Esophagus squamous epithelium (tissue), 5 donors: ENCODE measurements at regions not wholly inside any gene's neighbourhood (a gene's known extent, or its start where the extent isn't known, plus 50 kb on each side); places are given as distances from the start of the nearest gene placed in this dataset.

ENCODE experiments used
- DNase-seq: peaks from one replicate; lab custom pipeline; 2025; lab: John Stamatoyannopoulos, UW
- H3K27ac ChIP-seq, 4 donors: fragments of 200-600 bp; sonication (generic); one replicate each; pipeline ENCODE4 v1.5.1; 2016 to 2019; ENCODE audit warnings: mild to moderate bottlenecking in 1 of 4
- H3K27me3 ChIP-seq, 4 donors: fragments of 200-600 bp; sonication (generic); 1 replicate in 3 of 4; 2 replicates in 1 of 4; pipeline versions ENCODE4 v1.5.1 to v1.6.0; 2017 to 2021; ENCODE audit warnings: antibody characterized with exemption in 1 of 4
- H3K36me3 ChIP-seq, 3 donors: fragments of 200-600 bp; sonication (generic); one replicate each; pipeline ENCODE4 v1.5.1; 2016 to 2019
- H3K4me1 ChIP-seq, 3 donors: fragments of 200-600 bp; sonication (generic); one replicate each; pipeline ENCODE4 v1.5.1; 2017 to 2019
- H3K4me3 ChIP-seq, 4 donors: fragments of 200-600 bp; sonication (generic); 1 replicate in 3 of 4; 2 replicates in 1 of 4; pipeline ENCODE4 v1.5.1; 2016 to 2019; ENCODE audit warnings: mild to moderate bottlenecking in 2 of 4, moderate library complexity in 1 of 4
- H3K9me3 ChIP-seq, 3 donors: fragments of 200-600 bp; sonication (generic); one replicate each; pipeline ENCODE4 v1.5.1; 2016 to 2019
- POLR2A ChIP-seq, 4 donors: fragments of 450-650 bp; IDR thresholded peaks; one replicate each; pipeline ENCODE4 v1.6.1; 2017; ENCODE audit warnings: antibody characterized with exemption in 4 of 4, mild to moderate bottlenecking in 4 of 4, moderate library complexity in 3 of 4
- WGBS, 2 donors: methylation state at CpG; one replicate each; pipeline ENCODE4 v1.1.5; 2018; 5-methylcytosine and 5-hydroxymethylcytosine counted together
- intact Hi-C: fragments of 100-400 bp; cut with DNase I; formaldehyde crosslinking; loops from one replicate; pipeline ENCODE4 v1.15.0; 2022
- TF ChIP-seq, protein P1 (sequence below), 6 experiments: fragments of 450-650 bp in 4 of 6; fragments of 200-600 bp in 2 of 6; sonication (generic) in 2 of 6; IDR thresholded peaks; one replicate each; pipeline ENCODE4 v1.5.1; 2016 to 2019; ENCODE audit warnings: antibody characterized with exemption in 6 of 6, mild to moderate bottlenecking in 4 of 6, moderate library complexity in 4 of 6
- donor health status: DM: yes; HTN: yes; CAD: no.

DNA sequence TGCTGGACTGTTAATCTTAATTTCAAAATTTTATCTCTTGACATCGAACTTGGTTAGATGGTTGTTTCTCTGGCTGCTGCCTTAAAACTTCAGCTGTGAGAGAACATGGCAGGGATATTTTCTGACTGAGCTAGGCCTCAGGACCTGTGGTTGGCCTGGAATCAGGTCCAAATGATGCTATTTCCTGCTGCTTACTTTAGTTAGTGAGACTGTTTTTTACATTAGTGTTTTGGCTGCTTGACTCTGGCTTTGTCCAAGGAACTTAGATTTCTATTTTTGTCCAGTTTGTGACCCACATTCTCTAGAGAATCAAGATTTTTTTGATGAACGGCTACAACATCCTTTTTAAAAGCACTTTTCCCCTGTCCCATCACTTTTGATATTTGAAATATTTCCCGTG lies 497.9 kb upstream of the SGO1 start:
- H3K27me3 ChIP-seq = no peaks in the 10 kb centered on the region
- WGBS, 2 donors = 41 to 50% methylated on average over 3 of the region's 3 CpGs
- H3K36me3 ChIP-seq = no peaks in the 10 kb centered on the region
- intact Hi-C loops = no loop called here
- TF ChIP-seq POLR2A (IDR thresholded peaks at IDR 0.05) = no peak
- TF ChIP-seq, protein P1, sequence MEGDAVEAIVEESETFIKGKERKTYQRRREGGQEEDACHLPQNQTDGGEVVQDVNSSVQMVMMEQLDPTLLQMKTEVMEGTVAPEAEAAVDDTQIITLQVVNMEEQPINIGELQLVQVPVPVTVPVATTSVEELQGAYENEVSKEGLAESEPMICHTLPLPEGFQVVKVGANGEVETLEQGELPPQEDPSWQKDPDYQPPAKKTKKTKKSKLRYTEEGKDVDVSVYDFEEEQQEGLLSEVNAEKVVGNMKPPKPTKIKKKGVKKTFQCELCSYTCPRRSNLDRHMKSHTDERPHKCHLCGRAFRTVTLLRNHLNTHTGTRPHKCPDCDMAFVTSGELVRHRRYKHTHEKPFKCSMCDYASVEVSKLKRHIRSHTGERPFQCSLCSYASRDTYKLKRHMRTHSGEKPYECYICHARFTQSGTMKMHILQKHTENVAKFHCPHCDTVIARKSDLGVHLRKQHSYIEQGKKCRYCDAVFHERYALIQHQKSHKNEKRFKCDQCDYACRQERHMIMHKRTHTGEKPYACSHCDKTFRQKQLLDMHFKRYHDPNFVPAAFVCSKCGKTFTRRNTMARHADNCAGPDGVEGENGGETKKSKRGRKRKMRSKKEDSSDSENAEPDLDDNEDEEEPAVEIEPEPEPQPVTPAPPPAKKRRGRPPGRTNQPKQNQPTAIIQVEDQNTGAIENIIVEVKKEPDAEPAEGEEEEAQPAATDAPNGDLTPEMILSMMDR (IDR thresholded peaks at IDR 0.05) = no peak
- no peak for DNase-seq
- peaks cover 0 to 5% (median 3%) of the 10 kb centered on the region in 3 donors for H3K9me3 ChIP-seq
- no peak overlapping the region for H3K27ac ChIP-seq
- no peaks in the 10 kb centered on the region for H3K4me1 ChIP-seq
- no peak overlapping the region for H3K4me3 ChIP-seq

GRCh38 chr3:20682573-20682972 lies 496.6 kb upstream of the SGO1 start:
- Histone ChIP-seq H3K4me3 (no peak overlapping the region), H3K36me3 (no peaks in the 10 kb centered on the region), H3K9me3 (peaks cover 0 to 5% (median 3%) of the 10 kb centered on the region in 3 donors), H3K27ac (no peak overlapping the region), H3K27me3 (no peaks in the 10 kb centered on the region), H3K4me1 (no peaks in the 10 kb centered on the region)
- intact Hi-C loops = no loop called here
- WGBS, 2 donors = 79 to 90% methylated on average over 5 of the region's 5 CpGs
- TF ChIP-seq, protein P1 (IDR thresholded peaks at IDR 0.05) = no peak
- TF ChIP-seq POLR2A (IDR thresholded peaks at IDR 0.05) = no peak
- DNase-seq = no peak

DNA sequence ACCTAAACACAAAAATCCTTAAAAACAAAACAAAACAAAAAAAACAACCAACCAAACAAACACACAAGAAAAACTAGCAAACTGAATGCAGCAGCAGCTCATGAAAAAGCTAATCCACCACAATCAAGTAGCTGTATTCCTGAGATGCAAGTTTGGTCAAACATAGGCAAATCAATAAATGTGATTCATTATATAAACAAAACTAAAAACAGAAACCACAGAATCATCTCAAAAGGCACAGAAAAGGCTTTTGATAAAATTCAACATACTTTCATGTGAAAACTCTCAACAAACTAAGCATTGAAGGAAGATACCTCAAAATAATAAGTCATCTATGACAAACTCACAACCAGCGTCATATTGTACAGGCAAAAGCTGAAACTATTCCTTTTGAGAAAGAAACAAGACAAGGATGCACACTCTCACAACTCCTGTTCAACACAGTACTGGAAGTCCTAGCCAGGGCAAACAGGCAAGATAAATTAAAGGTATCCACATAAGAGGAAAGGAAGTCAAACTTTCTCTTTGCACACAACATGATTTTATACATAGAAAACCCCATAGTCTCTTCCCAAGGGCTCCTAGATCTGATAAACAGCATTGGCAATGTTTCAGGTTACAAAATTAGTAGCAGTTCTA lies 495.1 kb upstream of the SGO1 start:
- no peaks in the 10 kb centered on the region for H3K9me3 ChIP-seq
- no peak overlapping the region for H3K4me3 ChIP-seq
- no peaks in the 10 kb centered on the region for H3K36me3 ChIP-seq
- TF ChIP-seq, protein P1 (IDR thresholded peaks at IDR 0.05) = no peak
- no peak for TF ChIP-seq POLR2A (IDR thresholded peaks at IDR 0.05)
- WGBS, 2 donors = 41 to 81% methylated on average over 1 of the region's 1 CpG
- intact Hi-C loops = no loop called here
- no peak overlapping the region for H3K27ac ChIP-seq
- DNase-seq = no peak
- no peaks in the 10 kb centered on the region for H3K27me3 ChIP-seq
- H3K4me1 ChIP-seq = no peaks in the 10 kb centered on the region

DNA sequence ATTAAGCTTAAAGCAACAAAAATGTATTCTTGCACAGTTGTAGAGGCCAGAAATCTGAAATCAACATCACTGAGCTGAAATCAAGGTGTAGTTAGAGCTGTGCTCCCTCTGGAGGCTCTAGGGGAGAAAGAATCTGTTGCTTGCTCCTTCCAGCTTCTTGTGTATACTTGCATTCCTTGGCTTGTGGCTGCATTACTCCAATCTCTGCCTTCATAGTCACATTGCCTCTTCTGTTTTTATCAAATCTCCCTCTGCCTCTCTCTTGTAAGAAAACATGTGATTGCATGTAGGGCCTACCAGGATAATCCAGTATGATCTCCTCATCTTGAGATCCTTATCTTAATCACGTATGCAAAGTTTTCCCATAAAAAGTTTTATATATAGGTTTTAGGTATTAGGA lies 487.9 kb upstream of the SGO1 start:
- no peaks in the 10 kb centered on the region for H3K4me1 ChIP-seq
- no peak overlapping the region for H3K4me3 ChIP-seq
- no peaks in the 10 kb centered on the region for H3K36me3 ChIP-seq
- H3K27ac ChIP-seq = no peak overlapping the region
- no peak for DNase-seq
- TF ChIP-seq, protein P1 (IDR thresholded peaks at IDR 0.05) = no peak
- TF ChIP-seq POLR2A (IDR thresholded peaks at IDR 0.05) = no peak
- 81 to 88% methylated on average over 1 of the region's 1 CpG for WGBS, 2 donors
- no peaks in the 10 kb centered on the region for H3K9me3 ChIP-seq
- intact Hi-C loops = no loop called here
- H3K27me3 ChIP-seq = no peaks in the 10 kb centered on the region

GRCh38 chr3:20669675-20670074 lies 483.7 kb upstream of the SGO1 start:
- Histone ChIP-seq H3K4me1 (no peaks in the 10 kb centered on the region), H3K36me3 (no peaks in the 10 kb centered on the region), H3K27me3 (no peaks in the 10 kb centered on the region), H3K9me3 (no peaks in the 10 kb centered on the region), H3K4me3 (no peak overlapping the region), H3K27ac (no peak overlapping the region)
- TF ChIP-seq, protein P1 (IDR thresholded peaks at IDR 0.05) = no peak
- TF ChIP-seq POLR2A (IDR thresholded peaks at IDR 0.05) = no peak
- 52 to 57% methylated on average over 2 of the region's 2 CpGs for WGBS, 2 donors
- DNase-seq = no peak
- intact Hi-C loops = no loop called here
